ENCODE measurements at regions not wholly inside any gene's neighbourhood (a gene's known extent, or its start where the extent isn't known, plus 50 kb on each side); places are given as distances from the start of the nearest gene placed in this dataset.

GRCh38 chr1:14538335-14538734 is 60.1 kb upstream of the KAZN start:
- Histone ChIP-seq H3K4me1 (no peaks in the 10 kb centered on the region), H3K27me3 (ENCODE audit: insufficient read depth in 3 of 3, low read length in 2 of 3) (peaks cover 0 to 5% (median 0%) of the 10 kb centered on the region in 3 donors), H3K9me3 (no peaks in the 10 kb centered on the region), H3K4me3 (no peak overlapping the region), H3K27ac (no peak overlapping the region), H3K36me3 (ENCODE audit: insufficient read depth in 1 of 2, low read depth in 1 of 2) (no peaks in the 10 kb centered on the region)
- ATAC-seq (no peak), DNase-seq (no peak)
- intact Hi-C loops (cut with DNase I) = no loop called here
- no peak for TF ChIP-seq CTCF (IDR thresholded peaks at IDR 0.05)
- 77 to 83% (median 79%) methylated on average over 4 of the region's 4 CpGs for WGBS, 3 donors

DNA sequence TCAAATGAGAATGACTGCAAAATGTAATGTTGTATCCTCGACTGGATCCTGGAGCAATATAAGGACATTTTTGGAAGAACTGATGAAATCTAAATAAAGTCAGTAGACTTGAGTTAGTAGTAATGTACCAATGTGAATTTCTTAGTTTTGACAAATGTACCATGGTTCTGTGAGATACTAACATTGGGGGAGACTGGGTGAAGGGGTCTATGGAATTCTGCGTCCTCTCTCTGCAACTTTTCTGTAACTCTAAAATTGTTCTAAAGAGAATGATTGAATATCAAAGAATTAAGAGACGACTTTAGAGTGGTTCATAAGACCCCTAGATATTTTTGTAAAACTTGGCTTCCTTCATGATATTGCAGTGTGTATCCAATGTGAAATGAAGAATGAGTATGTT is 59.2 kb upstream of the KAZN start:
- WGBS, 3 donors = 75 to 96% (median 92%) methylated on average over 3 of the region's 3 CpGs
- intact Hi-C loops (cut with DNase I) = no loop called here
- Histone ChIP-seq H3K36me3 (ENCODE audit: insufficient read depth in 1 of 2, low read depth in 1 of 2) (no peaks in the 10 kb centered on the region), H3K27ac (no peak overlapping the region), H3K4me1 (no peaks in the 10 kb centered on the region), H3K4me3 (no peak overlapping the region), H3K9me3 (no peaks in the 10 kb centered on the region), H3K27me3 (ENCODE audit: insufficient read depth in 3 of 3, low read length in 2 of 3) (peaks cover 0 to 5% (median 0%) of the 10 kb centered on the region in 3 donors)
- DNase-seq (no peak), ATAC-seq (no peak)
- TF ChIP-seq CTCF (IDR thresholded peaks at IDR 0.05) = no peak

DNA sequence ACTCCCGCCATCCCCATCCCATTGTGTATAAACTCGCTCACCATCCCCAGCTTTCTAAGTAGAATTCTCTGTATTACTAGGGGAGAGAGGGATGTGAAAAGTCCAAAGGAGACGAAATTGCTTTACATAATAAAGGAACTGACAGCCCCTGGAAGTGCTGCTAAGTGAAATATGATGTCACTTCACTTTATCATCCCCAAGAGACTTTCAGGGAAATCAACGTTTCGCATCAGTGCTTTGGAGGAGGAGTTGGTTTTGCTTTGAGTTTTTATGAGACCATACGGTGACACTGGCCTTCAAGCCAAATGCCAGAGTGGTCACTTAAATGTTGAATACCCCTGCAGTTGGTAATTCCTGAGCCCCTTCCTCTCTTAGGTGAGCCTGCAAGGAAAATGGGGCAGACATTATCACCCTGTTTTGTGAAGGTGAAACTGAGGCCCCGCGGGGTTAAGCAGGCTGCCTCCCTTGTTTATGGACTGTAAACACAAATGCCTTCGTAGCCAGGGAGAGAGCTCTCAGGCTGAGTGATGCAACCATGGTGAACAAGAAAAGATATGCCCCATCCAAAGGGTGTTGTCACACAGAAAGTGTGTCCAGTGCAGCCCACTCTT is 58.4 kb upstream of the KAZN start:
- WGBS, 3 donors = 50 to 59% (median 53%) methylated on average over 9 of the region's 9 CpGs
- Histone ChIP-seq H3K36me3 (ENCODE audit: insufficient read depth in 1 of 2, low read depth in 1 of 2) (no peaks in the 10 kb centered on the region), H3K4me1 (no peaks in the 10 kb centered on the region), H3K9me3 (no peaks in the 10 kb centered on the region), H3K27ac (no peak overlapping the region), H3K4me3 (no peak overlapping the region), H3K27me3 (ENCODE audit: insufficient read depth in 3 of 3, low read length in 2 of 3) (peaks cover 0 to 5% (median 0%) of the 10 kb centered on the region in 3 donors)
- intact Hi-C loops (cut with DNase I) = no loop called here
- ATAC-seq (no peak), DNase-seq (no peak)
- TF ChIP-seq CTCF (IDR thresholded peaks at IDR 0.05) = no peak

- no peaks in the 10 kb centered on the region for H3K4me1 ChIP-seq
- no peak overlapping the region for H3K27ac ChIP-seq
- ATAC-seq = no peak
- TF ChIP-seq CTCF (IDR thresholded peaks at IDR 0.05) = no peak
- peaks cover 0 to 3% (median 0%) of the 10 kb centered on the region in 3 donors for H3K27me3 ChIP-seq (ENCODE audit: insufficient read depth in 3 of 3, low read length in 2 of 3)
- DNase-seq = no peak
- H3K36me3 ChIP-seq (ENCODE audit: insufficient read depth in 1 of 2, low read depth in 1 of 2) = no peaks in the 10 kb centered on the region
- no peak overlapping the region for H3K4me3 ChIP-seq
- 71 to 79% (median 77%) methylated on average over 5 of the region's 5 CpGs for WGBS, 3 donors
- intact Hi-C loops (cut with DNase I) = no loop called here
- no peaks in the 10 kb centered on the region for H3K9me3 ChIP-seq
Observed at GRCh38 chr1:14541348-14541747, 57.1 kb upstream of the KAZN start.

Measured in psoas muscle (tissue), 7 donors.